ENCODE measurements at regions not wholly inside any gene's neighbourhood (a gene's known extent, or its start where the extent isn't known, plus 50 kb on each side); places are given as distances from the start of the nearest gene placed in this dataset.
"Not testable (repeated sequence)": the region's sequence is repeated elsewhere in the genome, so short reads cannot be mapped to it uniquely, and the experiment has no call there.

GRCh38 chr10:80832693-80833092, 295.0 kb downstream of the SH2D4B start:
- H3K36me3 Mint-ChIP-seq; POLR2A ChIA-PET; H3K9me3 Mint-ChIP-seq; DNase-seq; H3K4me1 Mint-ChIP-seq; H3K27ac Mint-ChIP-seq; ATAC-seq (ENCODE audit: low read depth); H3K4me3 Mint-ChIP-seq; H3K27me3 Mint-ChIP-seq: not testable (repeated sequence)

GRCh38 chr10:80855348-80855971, 317.8 kb downstream of the SH2D4B start:
- POLR2A ChIA-PET: no interaction called here
- DNase-seq (no peak), ATAC-seq (ENCODE audit: low read depth) (no peak)
- no peak overlapping the region for H3K27ac Mint-ChIP-seq
- H3K9me3 Mint-ChIP-seq: no peaks in the 10 kb centered on the region
- H3K36me3 Mint-ChIP-seq: no peaks in the 10 kb centered on the region
- no peak overlapping the region for H3K4me3 Mint-ChIP-seq
- H3K4me1 Mint-ChIP-seq: no peaks in the 10 kb centered on the region
- peaks cover 3% of the 10 kb centered on the region for H3K27me3 Mint-ChIP-seq

- H3K4me1 Mint-ChIP-seq: no peaks in the 10 kb centered on the region
- no peaks in the 10 kb centered on the region for H3K36me3 Mint-ChIP-seq
- H3K9me3 Mint-ChIP-seq: no peaks in the 10 kb centered on the region
- peaks cover 3% of the 10 kb centered on the region for H3K27me3 Mint-ChIP-seq
- POLR2A ChIA-PET: no interaction called here
- no peak overlapping the region for H3K4me3 Mint-ChIP-seq
- no peak for ATAC-seq (ENCODE audit: low read depth)
- no peak for DNase-seq
- H3K27ac Mint-ChIP-seq: no peak overlapping the region
These were observed 318.5 kb downstream of the SH2D4B start for GRCh38 chr10:80856186-80856585.

- H3K27me3 Mint-ChIP-seq; H3K4me1 Mint-ChIP-seq; H3K36me3 Mint-ChIP-seq; H3K9me3 Mint-ChIP-seq; H3K4me3 Mint-ChIP-seq; DNase-seq; POLR2A ChIA-PET; H3K27ac Mint-ChIP-seq; ATAC-seq (ENCODE audit: low read depth): not testable (repeated sequence)
These were observed 321.6 kb downstream of the SH2D4B start for GRCh38 chr10:80859279-80859678.

- H3K4me3 Mint-ChIP-seq: no peak overlapping the region
- no peaks in the 10 kb centered on the region for H3K27me3 Mint-ChIP-seq
- H3K9me3 Mint-ChIP-seq: no peaks in the 10 kb centered on the region
- ATAC-seq (ENCODE audit: low read depth): no peak
- H3K36me3 Mint-ChIP-seq: no peaks in the 10 kb centered on the region
- POLR2A ChIA-PET: no interaction called here
- no peak for DNase-seq
- no peak overlapping the region for H3K27ac Mint-ChIP-seq
- no peaks in the 10 kb centered on the region for H3K4me1 Mint-ChIP-seq
These were observed 323.0 kb downstream of the SH2D4B start for GRCh38 chr10:80860719-80861118.

- Mint-ChIP-seq H3K9me3 (no peaks in the 10 kb centered on the region), H3K27ac (no peak overlapping the region), H3K4me1 (no peaks in the 10 kb centered on the region), H3K36me3 (no peaks in the 10 kb centered on the region), H3K27me3 (no peaks in the 10 kb centered on the region), H3K4me3 (no peak overlapping the region)
- POLR2A ChIA-PET: no interaction called here
- ATAC-seq (ENCODE audit: low read depth) (no peak), DNase-seq (no peak)
These were observed 324.2 kb downstream of the SH2D4B start for GRCh38 chr10:80861882-80862281.

GRCh38 chr10:80870282-80870681, 332.6 kb downstream of the SH2D4B start:
- H3K27me3 Mint-ChIP-seq: no peaks in the 10 kb centered on the region
- DNase-seq (no peak), ATAC-seq (ENCODE audit: low read depth) (no peak)
- no peak overlapping the region for H3K27ac Mint-ChIP-seq
- no peaks in the 10 kb centered on the region for H3K4me1 Mint-ChIP-seq
- no peaks in the 10 kb centered on the region for H3K9me3 Mint-ChIP-seq
- no peak overlapping the region for H3K4me3 Mint-ChIP-seq
- H3K36me3 Mint-ChIP-seq: no peaks in the 10 kb centered on the region
- POLR2A ChIA-PET: no interaction called here

GRCh38 chr10:80871083-80871482, 333.4 kb downstream of the SH2D4B start:
- Mint-ChIP-seq H3K4me1 (no peaks in the 10 kb centered on the region), H3K27me3 (no peaks in the 10 kb centered on the region), H3K27ac (no peak overlapping the region), H3K36me3 (no peaks in the 10 kb centered on the region), H3K9me3 (no peaks in the 10 kb centered on the region), H3K4me3 (no peak overlapping the region)
- no peak for ATAC-seq (ENCODE audit: low read depth)
- POLR2A ChIA-PET: no interaction called here
- no peak for DNase-seq

GRCh38 chr10:80878330-80878729, 340.6 kb downstream of the SH2D4B start:
- no peaks in the 10 kb centered on the region for H3K36me3 Mint-ChIP-seq
- H3K9me3 Mint-ChIP-seq: peaks cover 4% of the 10 kb centered on the region
- no peak for DNase-seq
- no peaks in the 10 kb centered on the region for H3K4me1 Mint-ChIP-seq
- H3K27ac Mint-ChIP-seq: no peak overlapping the region
- no peak overlapping the region for H3K4me3 Mint-ChIP-seq
- POLR2A ChIA-PET: no interaction called here
- no peak for ATAC-seq (ENCODE audit: low read depth)
- no peaks in the 10 kb centered on the region for H3K27me3 Mint-ChIP-seq

GRCh38 chr10:80890146-80890545, 352.4 kb downstream of the SH2D4B start:
- DNase-seq: no peak
- Mint-ChIP-seq H3K27ac (no peak overlapping the region), H3K27me3 (no peaks in the 10 kb centered on the region), H3K36me3 (no peaks in the 10 kb centered on the region), H3K9me3 (peaks cover 1% of the 10 kb centered on the region), H3K4me1 (no peaks in the 10 kb centered on the region), H3K4me3 (no peak overlapping the region)
- ATAC-seq (ENCODE audit: low read depth): no peak
- POLR2A ChIA-PET: interaction anchor here (0.5 kb wide), 1 partner anchor 363 kb away, joined by 4 read pairs; no protein-coding TSS in a partner anchor

- Mint-ChIP-seq H3K36me3 (no peaks in the 10 kb centered on the region), H3K4me3 (no peak overlapping the region), H3K27ac (no peak overlapping the region), H3K27me3 (no peaks in the 10 kb centered on the region), H3K4me1 (no peaks in the 10 kb centered on the region), H3K9me3 (no peaks in the 10 kb centered on the region)
- ATAC-seq (ENCODE audit: low read depth) (no peak), DNase-seq (no peak)
- POLR2A ChIA-PET: no interaction called here
These were observed 355.6 kb downstream of the SH2D4B start for GRCh38 chr10:80893256-80893655.

GRCh38 chr10:80894311-80894791, 356.6 kb downstream of the SH2D4B start:
- Mint-ChIP-seq H3K27me3 (no peaks in the 10 kb centered on the region), H3K4me1 (no peaks in the 10 kb centered on the region), H3K9me3 (no peaks in the 10 kb centered on the region), H3K36me3 (no peaks in the 10 kb centered on the region), H3K4me3 (no peak overlapping the region), H3K27ac (no peak overlapping the region)
- DNase-seq (no peak), ATAC-seq (ENCODE audit: low read depth) (no peak)
- POLR2A ChIA-PET: no interaction called here

GRCh38 chr10:80894797-80895467, 357.2 kb downstream of the SH2D4B start:
- Mint-ChIP-seq H3K4me3 (no peak overlapping the region), H3K4me1 (no peaks in the 10 kb centered on the region), H3K36me3 (no peaks in the 10 kb centered on the region), H3K27me3 (no peaks in the 10 kb centered on the region), H3K27ac (no peak overlapping the region), H3K9me3 (no peaks in the 10 kb centered on the region)
- POLR2A ChIA-PET: no interaction called here
- no peak for DNase-seq
- ATAC-seq (ENCODE audit: low read depth): no peak

GRCh38 chr10:80896076-80896475, 358.4 kb downstream of the SH2D4B start:
- Mint-ChIP-seq H3K4me1 (no peaks in the 10 kb centered on the region), H3K27me3 (no peaks in the 10 kb centered on the region), H3K27ac (no peak overlapping the region), H3K9me3 (no peaks in the 10 kb centered on the region), H3K36me3 (no peaks in the 10 kb centered on the region), H3K4me3 (no peak overlapping the region)
- POLR2A ChIA-PET: no interaction called here
- no peak for DNase-seq
- no peak for ATAC-seq (ENCODE audit: low read depth)
